ENCODE measurements at regions not wholly inside any gene's neighbourhood (a gene's known extent, or its start where the extent isn't known, plus 50 kb on each side); places are given as distances from the start of the nearest gene placed in this dataset.

- TF ChIP-seq CTCF (IDR thresholded peaks at IDR 0.05) (no peak), POLR2A (IDR thresholded peaks at IDR 0.05) (no peak)
These were observed 996.0 kb upstream of the CITED2 start for GRCh38 chr6:140370441-140370840.
